GM18520 (cell line): ENCODE measurements at regions not wholly inside any gene's neighbourhood (a gene's known extent, or its start where the extent isn't known, plus 50 kb on each side); places are given as distances from the start of the nearest gene placed in this dataset.

Experiments used
- ATAC-seq: cut with Tn5 transposase; IDR thresholded peaks from one replicate; pipeline ENCODE4 v1.9.1; 2021; ENCODE audit not compliant: unreplicated experiment

DNA sequence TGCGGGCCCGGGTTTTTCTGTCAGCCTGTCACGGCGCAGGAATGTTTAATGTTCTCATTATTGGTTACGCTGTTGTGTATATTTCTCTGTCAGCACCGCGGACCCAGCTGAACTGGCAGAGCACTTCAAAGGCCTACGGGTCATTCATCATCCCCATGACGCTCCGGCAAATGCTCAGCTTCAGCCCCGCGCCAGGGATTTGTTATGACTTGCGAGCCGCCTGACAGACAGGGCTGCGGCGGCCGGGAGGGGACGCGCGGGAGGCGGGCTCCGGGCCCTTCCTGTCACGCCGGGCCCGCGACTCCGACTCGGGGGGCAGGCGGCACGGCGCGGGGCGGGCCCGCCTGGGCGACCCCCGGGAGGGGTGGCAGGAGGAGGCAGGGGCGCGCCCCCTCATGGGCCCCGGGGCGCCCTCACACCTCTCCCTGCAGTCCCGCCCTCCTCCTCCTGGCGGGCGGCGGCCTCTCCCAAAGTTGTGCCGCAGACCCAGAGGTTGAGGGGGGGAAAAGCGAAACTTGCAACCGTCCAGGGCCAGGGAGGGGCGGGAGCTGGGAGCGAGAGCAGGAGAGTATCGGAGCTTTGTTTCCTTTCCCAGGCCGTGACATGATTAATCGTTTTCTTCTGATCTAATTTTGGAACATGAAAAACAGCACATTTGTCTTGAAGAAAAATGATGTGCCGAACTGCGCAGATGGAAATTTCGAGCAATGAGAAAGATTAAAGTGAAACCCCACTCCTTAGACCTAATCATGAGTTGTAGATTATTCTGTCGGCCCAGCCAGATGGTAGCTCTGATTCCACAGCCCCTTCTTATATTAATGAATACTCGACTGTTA, 59.3 kb upstream of the COMTD1 start:
- ATAC-seq: peak; percentile 62

DNA sequence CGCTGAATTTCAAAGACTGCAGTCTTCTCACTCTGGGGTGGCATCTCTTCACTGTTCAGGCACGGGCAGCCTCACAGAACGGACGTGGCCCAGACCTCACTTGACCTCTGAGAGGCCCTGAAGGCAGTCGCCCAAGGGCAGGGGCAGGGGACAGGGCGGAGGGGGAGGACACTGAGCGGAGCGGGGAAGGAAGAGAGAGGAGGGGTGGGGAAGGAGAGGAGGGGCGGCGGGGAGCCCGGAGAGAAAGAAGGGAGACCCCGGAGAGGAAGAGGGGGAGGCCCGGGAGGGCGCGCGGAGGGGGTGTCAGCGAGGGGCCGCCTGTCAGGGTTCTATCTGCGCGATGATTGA, 58.7 kb upstream of the COMTD1 start:
- ATAC-seq: no peak

DNA sequence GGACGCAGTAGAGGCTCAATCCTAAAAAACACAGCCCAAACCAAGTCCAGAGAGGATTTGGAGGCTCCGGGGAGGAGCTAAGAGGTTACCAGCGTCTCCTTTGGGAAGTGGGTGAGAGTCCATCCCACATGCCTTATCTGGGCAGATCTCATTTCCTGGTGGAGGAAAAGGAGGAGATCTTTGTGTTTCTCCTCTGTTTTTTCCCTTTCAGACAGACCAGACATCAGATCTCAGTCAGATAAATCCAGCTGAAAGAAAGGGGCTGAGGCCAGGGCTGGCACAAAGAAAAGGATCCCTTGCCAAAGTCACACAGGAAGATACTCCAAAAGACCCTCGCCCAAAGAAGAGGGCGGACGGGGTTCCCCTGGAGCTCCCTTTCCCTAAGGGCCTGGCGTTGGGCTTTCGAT, 58.3 kb upstream of the COMTD1 start:
- ATAC-seq: no peak

DNA sequence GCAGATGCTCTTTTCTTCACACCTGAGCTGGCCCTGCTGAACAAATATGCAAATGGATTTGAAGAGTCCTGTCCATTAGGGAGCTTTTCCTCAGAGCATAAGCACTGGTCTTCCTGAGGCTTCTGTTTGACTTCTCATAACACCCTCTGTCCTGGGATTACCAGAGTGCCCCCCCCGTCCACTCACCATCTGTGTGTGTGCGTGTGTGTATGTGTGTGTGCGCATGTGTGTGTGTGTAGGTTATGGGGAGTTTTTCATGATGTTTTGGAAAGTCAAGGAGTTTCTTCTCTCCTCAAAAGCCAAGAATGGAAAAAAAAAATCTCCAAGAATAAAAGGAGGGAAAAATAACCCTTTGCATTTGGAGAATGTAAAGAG, 57.7 kb upstream of the COMTD1 start:
- ATAC-seq: no peak

DNA sequence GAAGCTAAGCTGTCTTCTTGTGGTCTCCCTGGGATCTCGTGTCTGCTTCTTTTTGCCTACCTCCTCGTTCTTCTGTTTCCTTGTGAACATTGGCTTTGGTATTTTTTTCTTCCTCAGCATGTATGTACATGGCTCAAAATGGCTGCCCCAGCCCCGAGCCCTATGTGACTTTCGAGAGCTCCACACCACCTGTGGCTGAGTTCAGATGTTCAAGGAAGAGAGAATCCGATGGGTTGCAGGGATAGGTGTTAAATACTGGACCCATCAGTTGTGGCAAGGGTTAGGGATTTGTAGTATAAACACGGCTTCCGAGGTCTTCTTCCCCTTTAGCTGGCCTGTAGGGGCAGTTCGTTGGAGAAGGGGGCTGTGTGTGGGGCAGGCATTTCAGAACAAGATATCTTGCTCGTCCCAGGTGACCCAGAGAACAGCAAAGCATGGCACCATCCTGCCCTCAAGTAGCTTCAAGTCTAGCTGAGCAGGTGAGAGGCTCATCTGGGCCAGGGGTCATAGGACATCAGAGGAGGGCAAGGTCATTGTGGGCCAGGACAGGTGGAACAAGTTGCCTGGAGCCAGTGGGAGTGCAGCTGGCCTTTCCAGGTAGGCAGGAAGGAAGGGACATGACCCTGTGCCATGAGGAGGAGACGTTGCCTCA, 57.2 kb upstream of the COMTD1 start:
- no peak for ATAC-seq

DNA sequence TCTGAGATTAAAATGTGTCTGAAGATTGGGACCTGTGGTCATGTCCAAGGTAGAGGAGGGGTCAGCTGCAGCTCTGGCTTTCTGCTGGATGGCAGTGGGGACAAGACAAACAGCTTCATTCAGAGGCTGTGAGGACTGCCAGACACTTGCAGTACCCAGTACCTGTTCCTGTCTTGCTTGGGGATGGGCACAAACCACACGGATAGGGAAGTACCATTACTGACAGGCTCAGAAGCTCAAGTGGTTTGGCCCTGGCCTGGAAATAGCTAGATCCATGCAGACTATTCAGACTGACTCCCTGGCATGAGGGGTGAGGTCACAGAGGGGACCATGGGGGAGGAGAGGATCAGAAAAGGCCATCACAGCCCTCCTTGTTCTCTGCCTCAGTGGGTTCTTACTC, 56.0 kb upstream of the COMTD1 start:
- ATAC-seq: no peak

DNA sequence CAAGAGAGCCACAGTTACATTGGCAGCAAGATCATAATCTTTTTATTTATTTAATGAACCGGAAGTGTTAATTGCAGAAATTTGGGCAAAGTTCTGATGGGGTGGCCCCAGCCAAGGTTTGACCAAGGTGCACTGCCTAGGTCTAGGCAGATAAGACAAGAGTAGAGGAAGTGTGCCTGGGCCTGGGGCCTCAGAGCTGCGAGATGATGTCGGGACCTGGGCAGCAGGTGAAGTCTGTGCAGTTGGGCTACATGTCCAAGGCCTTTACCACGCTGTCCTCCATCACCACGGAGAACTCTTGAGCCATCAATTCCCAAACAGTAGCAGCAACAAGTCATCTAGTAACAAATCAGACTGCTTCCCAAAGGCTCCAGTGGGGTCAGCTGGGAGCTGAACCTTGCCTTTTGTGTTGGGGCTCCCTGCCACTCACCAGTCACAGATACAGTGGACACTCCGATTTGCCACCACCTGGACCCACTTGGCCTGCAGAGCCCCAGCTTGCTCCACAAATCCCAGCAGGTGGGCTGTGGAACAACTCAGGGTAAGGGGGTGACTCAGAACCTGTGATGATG, 52.5 kb upstream of the COMTD1 start:
- no peak for ATAC-seq

DNA sequence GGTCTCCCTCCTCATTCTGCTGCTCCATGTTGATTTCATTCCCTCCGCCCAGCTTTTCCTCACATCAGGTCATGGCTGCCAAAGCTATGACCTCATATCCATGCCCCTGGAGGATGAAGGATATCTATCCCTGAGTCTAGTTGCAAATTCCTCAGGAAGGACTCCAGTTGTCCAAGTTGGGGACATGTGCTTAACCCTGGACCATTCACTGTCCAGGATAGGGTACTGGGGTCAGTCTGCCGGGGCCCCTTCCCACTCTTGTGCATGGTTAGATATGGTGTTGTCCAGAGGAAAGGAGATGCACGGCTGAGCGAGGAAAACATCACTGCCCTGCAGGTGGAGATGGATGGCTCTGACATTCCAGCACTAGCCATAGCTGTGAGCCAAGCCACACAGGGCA, 51.9 kb upstream of the COMTD1 start:
- ATAC-seq: no peak

DNA sequence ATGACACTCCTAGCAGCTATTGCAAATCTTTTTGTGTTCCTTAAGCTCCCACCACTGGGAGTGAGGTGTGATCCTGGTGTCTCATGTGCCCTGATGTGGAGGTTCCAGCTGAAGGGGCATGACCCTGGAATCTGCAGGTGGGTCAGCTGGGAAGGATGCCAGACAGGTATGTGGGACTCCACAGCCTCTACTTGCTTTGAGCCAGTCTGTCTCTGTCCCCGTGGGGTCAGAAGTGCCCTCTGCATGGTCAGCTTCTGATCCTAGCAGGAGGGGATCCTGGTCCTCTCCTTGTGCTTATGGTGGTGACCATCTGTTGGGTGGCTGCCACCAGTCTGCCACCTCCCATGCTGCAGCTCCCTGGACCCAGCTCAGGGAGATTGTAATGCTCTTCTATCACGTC, 51.1 kb upstream of the COMTD1 start:
- ATAC-seq: no peak
